Coronary artery (tissue), 2 donors: ENCODE measurements at regions not wholly inside any gene's neighbourhood (a gene's known extent, or its start where the extent isn't known, plus 50 kb on each side); places are given as distances from the start of the nearest gene placed in this dataset.

ENCODE experiments used
- DNase-seq: peaks from one replicate; pipeline ENCODE4 v3.0.0-alpha.2; 2017; ENCODE audit warnings: low spot score
- H3K27ac ChIP-seq, 2 donors: fragments of 200-600 bp; sonication (generic); one replicate each; pipeline ENCODE4 v1.5.1; 2016 to 2019
- H3K4me3 ChIP-seq: fragments of 200-600 bp; sonication (generic); 2 replicates; pipeline ENCODE4 v1.5.1; 2016; ENCODE audit warnings: mild to moderate bottlenecking, moderate library complexity
- CTCF ChIP-seq: fragments of 200-600 bp; sonication (generic); IDR thresholded peaks from one replicate; pipeline ENCODE4 v1.5.1; 2019; ENCODE audit warnings: antibody characterized with exemption

- Histone ChIP-seq H3K27ac (peak overlapping the region in 1 of 2 donors; percentile 14), H3K4me3 (peak overlapping the region; percentile 42)
- no peak for DNase-seq
- TF ChIP-seq CTCF = no peak
Measured at GRCh38 chr3:23712656-23713559, 92.8 kb upstream of the UBE2E1 start.

- H3K27ac ChIP-seq = no peak overlapping the region
- no peak for DNase-seq
- no peak for TF ChIP-seq CTCF
- H3K4me3 ChIP-seq = no peak overlapping the region
Measured at GRCh38 chr3:23713641-23714040, 92.1 kb upstream of the UBE2E1 start.

- DNase-seq = no peak
- H3K27ac ChIP-seq = no peak overlapping the region
- no peak overlapping the region for H3K4me3 ChIP-seq
- no peak for TF ChIP-seq CTCF
Measured at GRCh38 chr3:23720059-23720458, 85.7 kb upstream of the UBE2E1 start.

GRCh38 chr3:23720885-23721284 lies 84.9 kb upstream of the UBE2E1 start:
- DNase-seq = no peak
- no peak overlapping the region for H3K27ac ChIP-seq
- no peak for TF ChIP-seq CTCF
- H3K4me3 ChIP-seq = no peak overlapping the region

GRCh38 chr3:23723141-23723540 lies 82.6 kb upstream of the UBE2E1 start:
- no peak for DNase-seq
- no peak overlapping the region for H3K4me3 ChIP-seq
- H3K27ac ChIP-seq = no peak overlapping the region
- TF ChIP-seq CTCF = no peak

GRCh38 chr3:23723930-23724329 lies 81.8 kb upstream of the UBE2E1 start:
- no peak for TF ChIP-seq CTCF
- Histone ChIP-seq H3K27ac (no peak overlapping the region), H3K4me3 (no peak overlapping the region)
- DNase-seq = no peak
